ENCODE measurements at regions not wholly inside any gene's neighbourhood (a gene's known extent, or its start where the extent isn't known, plus 50 kb on each side); places are given as distances from the start of the nearest gene placed in this dataset.

GRCh38 chr15:98163319-98164045 lies 203.0 kb downstream of the ARRDC4 start:
- TF ChIP-seq, protein P1, sequence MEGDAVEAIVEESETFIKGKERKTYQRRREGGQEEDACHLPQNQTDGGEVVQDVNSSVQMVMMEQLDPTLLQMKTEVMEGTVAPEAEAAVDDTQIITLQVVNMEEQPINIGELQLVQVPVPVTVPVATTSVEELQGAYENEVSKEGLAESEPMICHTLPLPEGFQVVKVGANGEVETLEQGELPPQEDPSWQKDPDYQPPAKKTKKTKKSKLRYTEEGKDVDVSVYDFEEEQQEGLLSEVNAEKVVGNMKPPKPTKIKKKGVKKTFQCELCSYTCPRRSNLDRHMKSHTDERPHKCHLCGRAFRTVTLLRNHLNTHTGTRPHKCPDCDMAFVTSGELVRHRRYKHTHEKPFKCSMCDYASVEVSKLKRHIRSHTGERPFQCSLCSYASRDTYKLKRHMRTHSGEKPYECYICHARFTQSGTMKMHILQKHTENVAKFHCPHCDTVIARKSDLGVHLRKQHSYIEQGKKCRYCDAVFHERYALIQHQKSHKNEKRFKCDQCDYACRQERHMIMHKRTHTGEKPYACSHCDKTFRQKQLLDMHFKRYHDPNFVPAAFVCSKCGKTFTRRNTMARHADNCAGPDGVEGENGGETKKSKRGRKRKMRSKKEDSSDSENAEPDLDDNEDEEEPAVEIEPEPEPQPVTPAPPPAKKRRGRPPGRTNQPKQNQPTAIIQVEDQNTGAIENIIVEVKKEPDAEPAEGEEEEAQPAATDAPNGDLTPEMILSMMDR (IDR thresholded peaks at IDR 0.05), result no peak
- TF ChIP-seq POLR2A (IDR thresholded peaks at IDR 0.05), result no peak
